Adipocyte (in vitro differentiated cells): ENCODE measurements at regions not wholly inside any gene's neighbourhood (a gene's known extent, or its start where the extent isn't known, plus 50 kb on each side); places are given as distances from the start of the nearest gene placed in this dataset.

Experiments used
- DNase-seq: peaks from one replicate; pipeline ENCODE4 v3.0.0-alpha.2; 2015; ENCODE audit warnings: low read depth
- H3K27me3 ChIP-seq: replicated peaks from 2 replicates; pipeline ENCODE4 v1.7.0; 2013; ENCODE audit warnings: mild to moderate bottlenecking, low read length, moderate library complexity; ENCODE audit not compliant: control insufficient read depth, insufficient read depth
- H3K36me3 ChIP-seq: 2 replicates; pipeline ENCODE4 v1.7.0; 2013; ENCODE audit warnings: low read length, mild to moderate bottlenecking, moderate library complexity; ENCODE audit not compliant: control insufficient read depth, insufficient read depth, severe bottlenecking
- H3K4me1 ChIP-seq: 2 replicates; pipeline ENCODE4 v1.7.0; 2013; ENCODE audit warnings: mild to moderate bottlenecking, low read length, moderate library complexity; ENCODE audit not compliant: control insufficient read depth, insufficient read depth
- H3K4me3 ChIP-seq: 2 replicates; pipeline ENCODE4 v1.7.0; 2013; ENCODE audit warnings: mild to moderate bottlenecking, low read length, moderate library complexity
- H3K9ac ChIP-seq: 2 replicates; pipeline ENCODE4 v1.7.0; 2013; ENCODE audit warnings: mild to moderate bottlenecking, low read length, moderate library complexity
- H3K9me3 ChIP-seq: 2 replicates; pipeline ENCODE4 v1.7.0; 2013; ENCODE audit warnings: mild to moderate bottlenecking, low read length, moderate library complexity; ENCODE audit not compliant: control insufficient read depth

DNA sequence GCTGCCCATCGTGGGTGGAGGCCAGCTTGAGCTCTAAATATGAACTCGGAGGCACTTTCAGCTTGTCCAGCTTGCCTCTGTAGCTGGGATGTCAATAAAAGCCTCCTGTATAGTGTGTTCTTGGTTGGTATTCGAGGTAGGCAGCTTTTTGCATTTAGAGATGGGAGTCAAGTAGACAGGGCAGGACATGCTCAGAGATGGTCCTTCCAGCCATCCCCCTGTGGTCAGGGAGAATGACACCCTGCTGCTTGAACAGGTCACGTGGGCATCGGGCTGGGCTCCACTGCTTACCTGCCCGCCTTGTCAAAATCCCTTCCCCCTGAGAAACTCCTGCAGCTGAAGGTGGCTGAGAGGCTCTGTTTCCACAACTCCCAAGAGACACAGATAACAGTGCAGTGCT lies 302.5 kb downstream of the ZNF536 start:
- Histone ChIP-seq H3K36me3 (no peaks in the 10 kb centered on the region), H3K27me3 (peaks cover 52% of the 10 kb centered on the region), H3K9me3 (no peaks in the 10 kb centered on the region), H3K9ac (no peak overlapping the region), H3K4me1 (no peaks in the 10 kb centered on the region), H3K4me3 (no peak overlapping the region)
- DNase-seq = no peak

DNA sequence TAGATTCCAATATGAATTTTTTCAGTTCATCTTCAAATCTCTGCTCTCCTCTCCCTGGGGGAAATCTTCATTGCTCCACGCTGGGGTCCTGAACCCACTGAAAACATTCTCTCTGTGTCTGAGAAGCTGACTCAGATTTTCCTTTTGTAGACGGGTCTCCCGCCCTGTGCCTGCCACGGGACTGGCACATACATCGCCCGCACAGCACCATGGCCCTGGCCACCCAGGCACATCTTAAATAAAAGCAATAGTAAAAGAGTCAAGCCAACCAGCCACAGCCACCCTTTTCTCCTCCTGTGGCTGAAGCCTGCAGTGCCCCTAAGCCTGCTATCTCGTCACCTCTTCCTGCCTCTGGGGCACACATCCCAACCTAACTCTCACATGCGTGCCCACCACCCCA lies 301.2 kb downstream of the ZNF536 start:
- Histone ChIP-seq H3K27me3 (peaks cover 64% of the 10 kb centered on the region), H3K9ac (no peak overlapping the region), H3K4me1 (no peaks in the 10 kb centered on the region), H3K4me3 (no peak overlapping the region), H3K36me3 (no peaks in the 10 kb centered on the region), H3K9me3 (no peaks in the 10 kb centered on the region)
- no peak for DNase-seq

DNA sequence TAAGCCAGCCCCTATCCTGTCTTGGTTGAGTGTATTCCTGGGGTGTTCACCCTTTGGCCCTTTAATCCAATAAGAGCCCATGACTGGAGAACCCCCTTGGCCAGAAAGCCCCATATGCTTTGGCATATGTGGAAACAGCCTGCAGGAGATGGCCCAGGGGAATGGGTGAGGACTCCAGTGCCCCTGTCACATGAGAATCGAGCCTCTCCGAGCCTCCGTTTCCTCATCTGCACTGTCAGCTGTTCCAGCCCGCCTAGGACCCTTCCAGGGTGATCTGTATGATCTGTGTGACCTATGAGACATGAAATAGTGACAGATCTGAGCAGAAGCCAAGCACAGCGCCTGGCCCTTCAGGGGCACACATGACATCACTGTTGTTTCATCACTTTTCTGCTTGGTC lies 300.7 kb downstream of the ZNF536 start:
- no peak for DNase-seq
- H3K9me3 ChIP-seq = no peaks in the 10 kb centered on the region

DNA sequence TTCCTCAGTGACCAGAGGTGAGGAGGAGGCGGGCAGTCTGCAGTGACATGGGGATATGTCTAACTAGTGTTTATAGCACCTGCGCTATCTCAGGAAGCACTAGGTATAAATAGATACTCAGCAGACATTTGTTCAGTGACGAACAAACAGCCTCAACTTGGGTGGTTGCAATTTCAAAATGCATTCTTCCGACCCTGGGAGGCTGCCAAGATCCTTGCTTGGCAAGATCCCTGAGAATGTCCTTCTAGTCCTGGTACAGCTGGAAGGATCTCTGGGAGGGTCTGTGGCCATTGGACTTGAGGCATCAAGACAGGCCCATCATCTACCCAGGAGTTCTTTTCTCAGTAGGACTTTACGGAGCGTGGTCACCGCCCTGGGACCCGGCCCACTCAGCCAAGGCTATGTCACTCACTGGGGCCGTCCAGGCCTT lies 299.5 kb downstream of the ZNF536 start:
- Histone ChIP-seq H3K9me3 (no peaks in the 10 kb centered on the region), H3K27me3 (peaks cover 58% of the 10 kb centered on the region), H3K4me1 (no peaks in the 10 kb centered on the region), H3K4me3 (no peak overlapping the region), H3K36me3 (no peaks in the 10 kb centered on the region), H3K9ac (no peak overlapping the region)
- no peak for DNase-seq

More for the DNA sequence above, 300.7 kb downstream of the ZNF536 start:
- Histone ChIP-seq H3K36me3 (no peaks in the 10 kb centered on the region), H3K9ac (no peak overlapping the region), H3K4me3 (no peak overlapping the region), H3K27me3 (peaks cover 64% of the 10 kb centered on the region), H3K4me1 (no peaks in the 10 kb centered on the region)

DNA sequence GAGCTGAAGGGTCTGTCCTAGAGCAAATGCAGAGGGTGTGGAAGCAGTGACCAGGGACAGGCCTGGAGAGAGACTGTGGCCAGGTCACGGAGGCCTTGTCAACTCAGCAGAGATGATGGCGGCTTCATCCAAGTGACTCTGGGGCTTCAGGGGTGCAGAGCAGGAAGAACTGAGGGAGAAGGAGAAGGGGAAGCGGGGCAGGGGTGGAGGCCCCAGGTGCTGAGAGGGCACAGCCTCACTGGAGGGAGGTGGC lies 299.1 kb downstream of the ZNF536 start:
- H3K4me1 ChIP-seq = no peaks in the 10 kb centered on the region

DNA sequence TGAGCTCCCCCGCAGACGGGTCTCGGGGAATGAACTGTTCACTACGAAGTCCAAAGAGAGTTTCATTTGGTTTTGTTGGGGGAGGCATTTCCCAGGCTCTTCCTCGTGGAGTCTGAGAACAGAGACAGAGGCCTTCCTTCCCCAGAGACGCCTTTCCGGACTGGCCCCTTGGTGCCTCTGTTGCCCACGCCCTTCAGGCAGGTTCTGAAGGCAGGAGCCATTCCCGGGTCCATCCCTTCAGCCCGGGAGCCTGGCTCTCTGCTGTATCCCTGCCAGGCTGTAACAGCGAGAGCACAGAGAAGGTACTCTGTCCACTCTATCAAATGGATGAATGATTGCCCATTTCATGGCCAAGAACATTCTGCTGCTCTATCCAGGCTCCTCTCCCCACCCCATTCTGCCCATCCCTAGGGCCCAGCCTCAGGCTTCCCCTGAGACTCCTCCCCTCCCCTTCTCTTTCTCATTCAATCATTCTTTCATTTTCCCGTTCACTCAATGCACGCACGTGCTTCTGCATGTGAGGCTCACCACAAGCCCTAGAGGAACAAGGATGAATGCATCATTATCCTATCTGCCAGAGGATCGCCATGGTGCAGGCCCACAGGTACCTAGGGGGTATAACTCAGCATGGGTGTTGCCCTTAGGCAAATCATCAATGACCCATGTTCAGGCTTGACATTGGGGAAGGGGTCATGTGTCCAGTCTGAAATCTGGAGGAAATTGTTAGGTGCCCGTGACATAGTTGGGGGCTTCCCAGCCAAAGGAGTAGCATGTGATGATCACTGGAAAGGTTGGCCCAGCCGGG lies 298.6 kb downstream of the ZNF536 start:
- H3K4me3 ChIP-seq = no peak overlapping the region

More for the DNA sequence above, 299.1 kb downstream of the ZNF536 start:
- Histone ChIP-seq H3K9me3 (no peaks in the 10 kb centered on the region), H3K9ac (no peak overlapping the region), H3K27me3 (peaks cover 58% of the 10 kb centered on the region), H3K36me3 (no peaks in the 10 kb centered on the region), H3K4me3 (no peak overlapping the region)
- no peak for DNase-seq

DNA sequence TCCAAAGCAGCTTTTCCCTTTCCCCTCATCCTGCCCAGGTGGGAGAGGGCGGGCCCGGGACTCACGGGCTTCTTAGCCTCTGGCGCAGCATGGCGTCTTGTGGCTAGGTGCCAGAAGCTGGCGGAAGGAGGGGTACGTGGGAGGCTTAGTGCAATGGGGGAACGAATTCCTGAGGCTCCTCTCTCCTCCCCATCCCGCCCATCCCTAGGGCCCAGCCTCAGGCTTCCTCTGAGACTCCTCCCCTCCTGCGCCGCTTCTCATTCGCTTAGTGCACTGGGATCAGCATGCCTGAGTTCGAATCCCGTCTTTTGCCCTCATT lies 297.8 kb downstream of the ZNF536 start:
- no peak for DNase-seq
- Histone ChIP-seq H3K9me3 (no peaks in the 10 kb centered on the region), H3K36me3 (no peaks in the 10 kb centered on the region), H3K4me1 (no peaks in the 10 kb centered on the region), H3K27me3 (peaks cover 53% of the 10 kb centered on the region), H3K4me3 (no peak overlapping the region), H3K9ac (no peak overlapping the region)

More for the DNA sequence above, 298.6 kb downstream of the ZNF536 start:
- Histone ChIP-seq H3K27me3 (peaks cover 58% of the 10 kb centered on the region), H3K36me3 (no peaks in the 10 kb centered on the region), H3K9me3 (no peaks in the 10 kb centered on the region), H3K4me1 (no peaks in the 10 kb centered on the region), H3K9ac (no peak overlapping the region)
- no peak for DNase-seq

DNA sequence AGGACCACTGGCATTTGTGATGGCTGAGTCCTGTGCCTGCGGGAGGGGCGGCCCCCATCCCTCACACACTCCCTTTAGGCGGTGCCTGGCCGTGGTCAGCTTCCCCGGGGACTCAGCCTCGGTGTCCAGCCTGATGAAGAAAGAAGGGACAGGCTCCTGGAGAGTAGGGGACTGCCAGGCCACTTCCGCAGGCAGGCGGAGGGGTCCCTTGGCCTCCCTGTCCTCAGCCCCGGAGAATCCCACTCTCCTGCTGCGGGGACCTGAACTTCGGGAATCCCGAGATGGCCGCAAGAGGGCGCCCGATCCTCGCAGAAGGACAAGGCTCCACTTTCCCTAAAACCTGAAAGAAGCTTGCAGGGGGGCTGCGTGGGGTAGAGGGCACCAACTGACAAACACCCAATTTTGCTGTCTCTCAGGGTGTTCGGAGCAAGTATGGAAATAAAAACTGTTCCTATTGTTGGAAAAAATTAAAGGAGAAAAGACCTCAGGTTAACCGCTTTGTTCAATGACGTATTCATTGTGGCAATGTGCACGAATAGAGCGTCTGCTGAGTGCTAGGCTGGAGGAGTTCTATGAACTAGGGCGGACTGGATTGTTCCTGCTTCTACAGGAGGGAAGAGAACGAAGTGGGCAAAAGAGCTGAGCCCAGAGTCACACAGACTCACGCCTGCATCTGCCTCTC lies 297.3 kb downstream of the ZNF536 start:
- DNase-seq = peak; percentile 75
- Histone ChIP-seq H3K4me1 (no peaks in the 10 kb centered on the region), H3K27me3 (peaks cover 48% of the 10 kb centered on the region), H3K4me3 (no peak overlapping the region), H3K36me3 (no peaks in the 10 kb centered on the region), H3K9ac (no peak overlapping the region), H3K9me3 (no peaks in the 10 kb centered on the region)

DNA sequence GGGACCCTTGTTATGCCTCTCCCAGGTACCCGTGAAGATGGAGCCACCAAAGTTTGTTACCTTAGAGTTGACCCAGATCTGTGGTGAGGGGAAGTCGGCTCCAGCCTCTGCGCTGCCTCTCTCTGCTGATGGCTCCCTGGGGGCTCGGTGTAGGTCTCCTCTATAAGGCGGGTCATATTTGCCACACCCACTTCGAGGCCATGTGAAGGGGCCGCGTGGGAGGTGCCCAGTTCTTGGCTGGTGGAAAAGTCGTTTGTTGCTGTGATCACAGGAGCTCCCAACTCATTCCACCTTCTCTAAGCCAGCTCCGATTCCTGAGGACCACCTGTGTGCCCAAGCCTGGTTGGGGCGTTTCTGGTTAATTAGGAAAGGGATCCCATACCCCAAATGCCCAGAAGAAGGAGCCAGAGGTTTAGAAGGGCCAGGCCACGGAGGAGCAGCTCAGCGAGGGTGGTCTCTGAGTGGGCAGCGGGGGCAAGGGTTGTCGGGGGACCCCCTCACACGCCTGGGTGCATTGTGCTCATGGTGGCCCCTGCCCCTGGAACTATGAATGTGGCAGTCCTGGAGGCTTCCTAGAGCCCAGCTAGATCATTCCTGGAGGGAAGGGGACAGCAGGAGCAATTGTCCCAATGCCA lies 296.5 kb downstream of the ZNF536 start:
- Histone ChIP-seq H3K9me3 (no peaks in the 10 kb centered on the region), H3K4me1 (no peaks in the 10 kb centered on the region), H3K27me3 (peaks cover 41% of the 10 kb centered on the region), H3K4me3 (no peak overlapping the region), H3K9ac (no peak overlapping the region), H3K36me3 (no peaks in the 10 kb centered on the region)
- no peak for DNase-seq

DNA sequence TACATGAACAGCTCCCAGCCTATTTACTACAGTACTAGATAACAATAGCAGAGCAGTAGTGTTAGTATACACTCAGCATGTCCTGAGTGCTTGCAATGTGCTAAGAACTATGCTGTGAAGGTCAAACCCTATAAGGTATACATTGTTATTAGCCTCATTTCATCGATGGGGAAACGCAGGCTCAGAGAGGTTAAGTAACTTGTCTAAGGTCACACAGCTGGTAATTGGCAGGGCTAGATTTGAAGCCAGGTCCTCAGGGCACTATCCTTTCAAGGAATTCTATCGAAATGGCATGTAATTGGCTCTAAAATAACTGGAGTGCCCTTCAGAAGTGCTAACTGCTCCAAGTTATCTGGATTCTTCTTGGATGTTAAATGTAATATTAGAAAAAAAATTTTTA lies 295.6 kb downstream of the ZNF536 start:
- Histone ChIP-seq H3K27me3 (peaks cover 41% of the 10 kb centered on the region), H3K36me3 (no peaks in the 10 kb centered on the region), H3K9me3 (no peaks in the 10 kb centered on the region), H3K4me3 (no peak overlapping the region), H3K4me1 (no peaks in the 10 kb centered on the region), H3K9ac (no peak overlapping the region)
- no peak for DNase-seq

DNA sequence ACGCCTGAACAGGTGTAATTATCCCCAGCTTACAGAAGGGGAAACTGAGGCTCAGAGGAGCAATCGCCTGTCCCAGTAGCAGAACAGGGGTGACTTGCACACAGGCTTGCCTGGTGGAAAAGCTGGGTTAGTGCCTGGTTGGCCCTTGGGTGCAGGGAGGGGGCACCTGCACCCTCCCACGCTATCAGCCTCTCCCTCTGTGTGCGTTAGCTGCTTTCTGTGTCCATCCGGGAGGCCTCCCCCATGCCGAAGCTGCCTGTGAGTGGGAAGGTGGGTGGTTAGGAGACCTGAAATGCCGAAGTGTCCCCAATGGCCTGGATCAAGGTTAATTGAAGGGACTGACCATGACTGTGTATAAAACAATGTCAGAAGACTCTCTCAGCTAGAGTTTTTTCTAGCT lies 295.0 kb downstream of the ZNF536 start:
- H3K4me1 ChIP-seq = peaks cover 4% of the 10 kb centered on the region
- no peaks in the 10 kb centered on the region for H3K9me3 ChIP-seq
- DNase-seq = no peak
- peaks cover 39% of the 10 kb centered on the region for H3K27me3 ChIP-seq
- no peak overlapping the region for H3K9ac ChIP-seq
- H3K4me3 ChIP-seq = no peak overlapping the region
- H3K36me3 ChIP-seq = no peaks in the 10 kb centered on the region
